Epidermal melanocyte (primary cell): ENCODE measurements at regions not wholly inside any gene's neighbourhood (a gene's known extent, or its start where the extent isn't known, plus 50 kb on each side); places are given as distances from the start of the nearest gene placed in this dataset.

Source experiments
- DNase-seq: peaks from one replicate; pipeline ENCODE4 v3.0.0; 2011; ENCODE audit warnings: low spot score; ENCODE audit not compliant: insufficient read length

DNA sequence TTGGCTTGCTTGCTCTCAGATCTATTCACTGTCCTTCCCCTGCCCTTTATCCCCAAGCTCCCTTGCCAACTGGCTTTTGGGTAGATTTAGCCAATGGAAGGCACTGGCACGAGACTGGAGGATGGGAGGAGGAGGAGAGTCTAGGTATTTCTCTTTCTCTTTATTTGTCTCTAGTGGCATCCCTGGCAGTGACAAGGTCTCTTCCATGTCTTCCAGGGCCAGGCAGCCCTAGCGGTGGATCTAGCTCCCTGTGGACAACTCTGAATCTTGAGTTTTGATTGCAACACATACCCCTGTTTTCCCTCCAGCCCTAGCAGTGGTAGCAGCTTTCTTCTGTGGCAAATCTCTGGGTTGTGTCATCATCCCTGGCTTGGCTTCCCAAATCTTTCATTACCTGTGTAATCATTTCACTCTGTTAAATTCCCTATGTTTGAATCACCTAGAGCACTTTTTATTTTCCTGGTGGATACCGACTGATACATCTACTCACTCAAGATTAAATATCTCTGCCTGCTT lies 171.1 kb upstream of the IRX6 start:
- no peak for DNase-seq

DNA sequence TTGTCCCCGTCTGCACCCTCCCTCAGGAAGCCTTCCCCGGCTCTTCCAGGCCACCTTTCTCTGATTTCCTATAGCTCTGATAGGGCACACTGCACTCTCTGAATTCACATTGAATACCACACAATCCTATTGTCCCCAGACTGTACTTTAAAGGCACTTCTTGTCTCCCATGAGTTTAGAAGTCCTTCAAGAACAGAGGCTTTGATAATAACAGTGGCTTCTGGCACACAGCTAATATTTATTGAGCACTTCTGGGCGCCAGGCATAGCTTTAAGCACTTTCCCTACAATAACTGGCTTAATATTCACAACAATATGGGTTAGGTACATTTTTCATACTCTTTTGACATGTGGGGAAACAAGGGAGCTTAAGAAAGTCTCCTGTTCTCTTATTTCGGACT lies 169.7 kb upstream of the IRX6 start:
- DNase-seq, result no peak

DNA sequence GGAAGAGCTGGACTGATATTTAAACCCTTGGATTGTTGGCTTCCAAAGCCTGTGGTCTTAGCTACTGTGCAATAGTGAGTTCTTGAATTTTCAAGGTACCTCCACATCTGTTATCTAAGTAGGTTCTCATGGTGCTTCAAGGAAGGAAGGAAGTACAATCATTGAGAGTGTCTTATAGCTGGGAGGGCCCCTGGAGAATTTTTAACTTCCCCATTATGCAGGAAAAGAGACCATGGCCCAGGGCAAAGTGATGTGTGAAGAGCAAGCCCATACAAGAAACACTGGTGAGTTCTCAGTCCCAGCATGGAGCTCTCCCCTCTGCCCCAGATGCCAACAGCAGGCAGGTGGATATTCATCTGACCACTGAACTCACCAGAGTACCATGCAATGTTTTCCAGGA lies 169.0 kb upstream of the IRX6 start:
- no peak for DNase-seq

DNA sequence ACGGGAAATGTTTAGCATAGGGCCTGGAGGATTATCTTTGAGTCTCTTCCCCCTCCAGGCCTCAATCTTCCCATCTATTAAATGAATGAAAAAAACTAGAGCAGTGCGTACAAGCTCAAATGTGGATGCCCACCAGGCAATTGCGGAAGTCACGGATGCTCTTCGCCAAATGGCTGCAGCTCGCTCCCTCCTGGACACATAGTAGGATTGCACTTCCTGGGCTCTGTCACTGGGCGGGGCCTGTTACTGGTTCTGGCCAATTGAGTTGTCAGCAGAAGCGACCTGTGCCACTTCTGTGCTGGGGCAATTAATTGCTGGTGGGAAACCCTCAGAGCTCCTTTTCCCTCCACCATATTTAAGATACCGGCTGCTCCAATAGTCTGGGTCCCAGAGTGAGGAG lies 168.2 kb upstream of the IRX6 start:
- DNase-seq, result no peak

DNA sequence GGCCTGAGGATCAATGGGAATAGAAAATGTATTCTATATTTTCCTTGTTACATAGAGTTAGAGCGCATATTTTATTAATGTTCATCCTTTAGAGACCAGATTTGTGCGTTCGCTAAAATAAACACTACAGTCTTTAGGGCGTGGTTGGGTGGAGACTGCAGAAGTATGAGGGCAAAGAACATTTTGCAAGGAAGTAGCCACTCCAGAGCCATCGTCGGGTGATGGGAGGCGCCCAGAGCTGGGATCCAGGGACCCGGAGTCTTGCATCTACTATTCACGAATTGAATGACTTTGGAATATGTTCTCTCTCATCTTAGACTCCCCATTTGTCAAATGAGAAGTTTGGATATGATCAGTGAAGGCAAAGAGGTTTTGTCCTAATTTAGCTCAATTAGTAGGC lies 154.2 kb upstream of the IRX6 start:
- no peak for DNase-seq

DNA sequence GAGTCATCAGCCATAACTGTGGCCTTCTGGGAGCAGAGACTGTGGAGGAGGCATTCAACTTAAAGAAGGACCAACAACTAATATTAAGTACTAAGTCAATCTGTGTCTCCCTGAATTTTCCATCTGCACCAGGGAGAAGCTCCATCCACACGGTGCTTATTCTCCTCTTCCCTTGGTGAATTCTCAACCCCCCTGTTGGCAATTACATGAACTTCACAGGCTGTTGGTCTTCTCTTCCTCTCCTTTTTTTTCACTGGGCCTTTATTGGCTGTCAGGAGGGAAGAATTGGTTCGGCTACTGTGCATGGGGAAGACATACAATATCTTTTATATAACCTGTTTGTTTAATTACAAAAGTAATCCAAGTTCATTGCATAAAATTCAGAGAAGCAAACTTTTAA lies 152.8 kb upstream of the IRX6 start:
- no peak for DNase-seq

DNA sequence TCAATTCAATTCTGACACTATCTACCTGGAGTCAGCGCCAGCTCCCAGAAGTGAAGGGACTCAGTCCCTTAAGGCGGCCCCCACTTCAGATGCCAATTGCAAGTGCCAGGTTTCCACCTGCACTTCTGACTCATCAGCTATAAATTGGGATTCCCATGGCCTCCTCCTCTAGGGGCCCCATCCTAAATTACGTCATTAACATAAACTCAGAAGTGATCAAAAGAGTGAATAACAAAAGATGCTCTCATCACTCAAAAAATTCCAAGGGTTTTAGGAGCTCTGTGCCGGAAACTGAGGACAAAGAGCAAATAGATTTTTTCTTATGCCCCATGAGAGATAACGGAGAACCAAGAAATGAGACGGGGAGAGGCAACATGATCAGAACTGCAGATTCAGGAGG lies 148.6 kb upstream of the IRX6 start:
- no peak for DNase-seq

DNA sequence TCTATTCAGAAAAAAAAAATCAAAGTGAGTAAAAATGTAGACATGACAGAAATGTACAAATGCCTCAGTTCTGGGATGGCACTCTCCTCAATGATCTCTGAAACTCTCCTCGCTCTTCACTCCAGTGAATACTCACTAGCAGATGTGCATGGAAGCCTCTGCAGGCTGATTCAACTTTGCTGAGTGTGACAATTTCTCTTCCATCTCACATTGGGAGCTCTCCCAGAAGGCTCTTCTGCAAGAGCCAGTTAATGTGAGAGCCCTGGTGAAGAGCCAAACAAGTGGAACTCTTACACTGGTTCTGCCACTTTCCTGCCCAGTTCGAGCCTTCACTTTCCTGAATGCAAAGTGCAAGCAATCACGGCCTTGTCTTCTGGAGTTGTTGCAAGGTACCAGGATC lies 147.1 kb upstream of the IRX6 start:
- no peak for DNase-seq

DNA sequence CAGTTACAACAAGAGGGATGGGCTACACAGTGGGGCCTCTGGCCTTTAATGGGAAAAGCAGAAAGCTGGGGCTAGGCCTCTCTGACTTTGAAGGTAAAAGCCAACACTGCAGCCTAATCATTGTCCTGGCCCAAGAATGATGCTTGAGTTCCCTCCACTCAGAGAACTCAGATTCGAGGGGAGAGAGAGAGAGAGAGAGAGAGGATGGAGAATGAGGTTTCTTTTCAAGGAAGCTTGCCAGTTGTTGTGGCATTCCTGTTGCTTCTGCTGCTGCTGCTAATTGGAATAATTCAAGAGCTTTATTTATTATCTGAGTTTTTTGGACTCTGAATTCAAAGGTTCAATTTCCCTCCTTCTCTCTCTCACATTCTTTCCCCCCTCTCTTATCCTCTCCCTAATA lies 144.6 kb upstream of the IRX6 start:
- no peak for DNase-seq

DNA sequence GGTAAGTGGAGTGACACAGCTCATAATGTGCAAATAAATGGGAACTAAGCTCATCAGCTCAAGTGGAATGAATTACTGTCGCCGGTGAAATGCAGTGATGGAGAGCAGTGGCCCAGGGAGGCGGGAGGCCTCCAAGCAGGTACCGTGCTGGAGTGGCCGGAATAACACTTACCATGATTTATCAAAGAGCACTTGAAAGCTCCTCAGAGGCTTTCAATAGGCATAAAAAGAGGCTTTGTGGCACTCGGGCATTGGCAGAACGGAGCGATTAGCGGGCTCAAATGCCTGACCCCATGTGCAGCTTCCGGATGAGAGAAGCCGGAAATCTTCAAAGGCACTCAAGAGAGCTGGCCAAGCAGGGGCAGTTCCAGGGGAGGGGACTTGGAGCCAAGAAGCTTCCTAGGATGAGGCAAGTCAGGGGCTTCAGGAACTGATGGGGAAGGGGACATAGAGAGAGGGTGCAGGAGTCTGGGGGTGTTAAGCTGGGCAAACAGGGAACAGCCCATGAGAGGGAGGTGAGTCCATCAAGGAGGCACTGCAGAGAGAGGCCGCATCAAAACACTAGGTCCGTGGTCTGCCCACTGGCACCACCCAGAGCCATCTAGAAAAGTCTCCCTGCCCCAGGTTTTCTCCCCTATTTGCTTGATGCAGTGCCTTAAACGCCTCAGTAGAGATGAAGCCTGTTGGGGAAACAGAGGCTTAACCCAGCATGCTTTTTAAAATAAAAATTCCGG lies 144.0 kb upstream of the IRX6 start:
- no peak for DNase-seq

DNA sequence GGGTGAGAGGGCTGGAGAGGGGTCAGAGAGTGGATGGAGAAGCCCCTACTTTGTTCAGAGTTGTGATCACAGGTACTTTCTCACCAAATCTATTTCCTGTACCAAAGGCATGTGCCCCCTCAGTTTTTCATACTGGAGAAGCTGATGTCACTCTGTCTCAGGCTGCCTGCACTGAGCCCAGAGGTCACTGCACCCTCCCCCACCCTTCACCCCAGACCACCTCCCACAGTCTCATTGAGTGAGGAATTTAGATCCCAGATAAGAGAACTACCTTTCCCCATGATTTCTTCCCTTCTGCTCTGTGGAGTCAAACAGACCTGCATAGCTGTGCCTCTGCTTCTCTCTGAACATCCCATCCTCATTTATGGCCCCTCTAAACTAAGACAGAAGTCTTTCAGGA lies 140.0 kb upstream of the IRX6 start:
- DNase-seq, result no peak

DNA sequence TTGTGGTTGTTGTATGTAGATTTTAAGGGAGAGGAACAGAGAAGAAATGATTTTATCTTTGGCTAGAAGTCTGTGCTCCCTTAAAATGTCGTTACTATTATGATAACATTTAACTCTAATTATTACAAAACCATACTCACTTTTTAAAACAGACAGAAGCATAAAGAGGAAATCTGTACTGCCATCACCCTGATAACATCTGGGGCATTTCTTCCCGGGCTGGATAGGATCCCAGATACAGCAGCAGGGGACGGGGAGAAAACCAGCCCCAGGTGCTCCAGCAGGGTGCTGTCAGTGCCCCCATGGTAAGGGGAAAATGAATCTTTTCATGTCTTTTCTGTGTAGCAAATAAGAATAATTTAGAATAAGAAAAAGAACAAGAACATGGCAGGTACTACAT lies 139.4 kb upstream of the IRX6 start:
- DNase-seq, result no peak

DNA sequence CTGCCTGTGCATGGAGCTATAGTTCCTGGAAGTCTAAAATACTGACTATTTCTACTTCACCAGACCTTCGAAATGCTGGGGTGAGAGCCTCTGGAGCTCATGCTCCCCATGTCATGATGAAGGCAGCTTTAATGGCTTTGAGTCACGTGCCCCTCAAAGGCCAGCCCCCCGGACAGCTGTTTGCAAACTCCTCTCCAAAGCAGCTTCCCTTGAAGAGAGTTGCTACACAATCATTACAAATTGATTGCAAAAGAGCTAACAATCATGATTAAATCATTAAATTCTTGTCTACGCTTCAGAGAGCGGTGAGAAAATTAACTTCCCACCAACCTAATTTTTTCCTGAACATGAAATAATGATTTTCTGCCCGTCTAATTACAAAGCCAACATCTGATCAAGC lies 134.8 kb upstream of the IRX6 start:
- DNase-seq, result no peak

DNA sequence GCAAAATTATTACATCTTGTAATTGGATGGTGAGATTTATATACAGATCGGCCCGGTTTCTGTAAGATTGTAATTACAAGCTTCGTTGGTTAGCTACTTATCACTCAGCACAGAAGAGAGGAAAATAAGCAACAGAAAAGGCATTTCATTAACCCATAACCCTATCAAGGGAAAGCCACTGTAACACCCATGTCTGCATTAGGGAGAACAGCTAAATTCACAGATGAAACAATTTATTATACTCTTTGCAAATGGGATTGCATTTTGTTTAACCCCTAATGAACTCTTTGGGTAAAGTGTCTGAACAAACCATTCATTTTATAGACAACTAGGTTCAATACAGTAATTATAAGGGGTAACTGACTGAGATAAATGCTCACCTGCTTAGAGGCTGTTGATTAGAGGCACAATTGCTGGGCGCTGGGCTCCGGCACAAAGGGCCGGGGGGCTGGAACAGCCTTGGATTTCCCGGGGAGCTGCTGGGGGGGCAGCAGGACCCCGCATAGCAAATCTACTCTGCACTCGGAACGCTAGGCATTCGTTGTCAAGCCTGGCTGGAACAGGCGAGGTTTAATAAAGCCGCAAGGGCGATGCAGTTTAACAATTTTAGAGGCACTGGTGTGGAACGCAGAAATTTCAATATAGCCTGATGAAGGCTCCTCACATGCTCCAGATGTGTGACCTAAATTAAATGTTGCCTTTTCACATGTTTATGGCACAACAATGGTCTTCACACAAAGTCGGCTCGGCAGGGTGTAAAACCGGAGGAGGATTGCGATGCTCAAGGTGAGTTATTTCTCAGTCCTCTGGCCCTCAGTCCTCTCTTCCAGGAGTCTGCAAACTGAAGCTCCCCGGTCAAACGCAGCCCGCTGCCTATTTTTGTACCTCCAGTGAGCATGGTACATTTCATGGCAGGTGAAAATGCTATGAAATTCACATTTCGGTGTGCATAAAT lies 134.0 kb upstream of the IRX6 start:
- DNase-seq, result no peak

DNA sequence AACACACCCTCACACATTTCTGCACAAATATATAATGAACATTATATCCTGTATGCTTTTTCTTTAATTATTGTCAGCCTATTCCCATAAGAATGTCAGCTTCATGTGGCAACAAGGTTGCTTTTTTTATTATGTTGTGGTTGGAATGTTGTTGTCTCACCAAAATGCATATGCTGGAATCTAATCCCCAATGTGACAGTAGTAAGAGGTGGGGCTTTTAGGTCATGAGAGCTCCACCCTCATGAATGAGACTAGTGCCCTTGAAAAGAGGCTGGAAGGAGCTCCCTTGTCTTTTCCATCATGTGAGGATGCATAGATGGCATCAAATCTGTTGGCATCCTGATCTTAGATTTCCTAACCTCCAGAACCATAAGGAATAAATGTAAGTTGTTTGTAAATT lies 131.3 kb upstream of the IRX6 start:
- DNase-seq, result no peak

DNA sequence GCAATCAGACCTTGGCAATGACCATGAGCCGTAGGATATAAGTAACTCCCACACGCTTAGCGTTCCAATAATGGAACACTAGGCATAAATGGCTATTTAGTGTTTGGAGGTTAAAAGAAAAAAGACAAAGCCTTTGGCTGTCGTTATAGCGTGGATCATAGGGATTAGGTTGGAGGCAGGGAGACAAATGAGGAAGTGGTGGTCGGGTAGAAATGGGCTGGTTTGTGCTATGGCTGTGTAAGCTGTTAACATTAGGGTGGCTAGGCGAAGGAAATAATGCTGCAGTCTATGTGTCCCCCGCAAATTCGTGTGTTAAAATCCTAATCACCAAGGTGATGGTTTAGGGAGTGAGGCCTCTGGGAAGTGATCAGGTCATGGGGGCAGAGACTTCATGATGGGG lies 120.4 kb upstream of the IRX6 start:
- no peak for DNase-seq

DNA sequence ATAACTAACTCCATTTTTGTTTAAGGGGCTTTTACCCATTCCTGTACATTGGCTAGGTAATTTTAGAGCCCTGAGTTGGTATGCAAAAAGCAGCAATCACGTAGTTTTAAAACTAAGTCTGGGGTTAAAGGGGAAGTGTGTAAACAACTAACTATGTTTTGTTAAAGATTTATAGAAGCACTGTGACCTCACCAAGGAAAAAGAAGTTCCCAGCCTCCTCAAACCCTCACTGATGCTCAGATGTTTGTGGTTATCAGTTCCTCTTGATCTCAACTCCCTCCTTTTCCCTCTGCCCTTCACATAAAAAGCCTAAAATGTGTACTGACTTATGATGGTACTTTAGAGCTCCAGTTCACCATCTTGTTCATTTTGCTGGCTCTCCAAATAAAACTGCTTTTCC lies 119.9 kb upstream of the IRX6 start:
- DNase-seq, result no peak

DNA sequence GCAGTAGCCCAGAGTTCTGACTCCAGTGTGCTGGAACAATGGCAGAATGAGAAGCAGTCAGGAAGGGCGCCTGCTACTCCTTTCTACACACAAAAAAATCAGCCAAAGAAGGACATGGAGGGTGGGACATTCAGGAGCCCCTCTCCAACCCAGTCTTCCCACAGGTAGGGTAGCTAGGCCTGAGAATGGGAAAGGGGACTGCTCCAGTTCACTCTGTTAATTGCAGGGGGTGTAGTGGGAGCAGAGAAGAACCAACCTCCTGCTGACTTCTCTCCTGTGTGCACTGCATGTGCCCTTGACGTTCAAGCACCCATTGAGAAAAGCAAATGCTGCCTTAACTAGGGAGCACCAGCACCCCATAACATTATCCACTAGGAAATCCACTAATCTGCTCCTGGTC lies 119.1 kb upstream of the IRX6 start:
- no peak for DNase-seq

DNA sequence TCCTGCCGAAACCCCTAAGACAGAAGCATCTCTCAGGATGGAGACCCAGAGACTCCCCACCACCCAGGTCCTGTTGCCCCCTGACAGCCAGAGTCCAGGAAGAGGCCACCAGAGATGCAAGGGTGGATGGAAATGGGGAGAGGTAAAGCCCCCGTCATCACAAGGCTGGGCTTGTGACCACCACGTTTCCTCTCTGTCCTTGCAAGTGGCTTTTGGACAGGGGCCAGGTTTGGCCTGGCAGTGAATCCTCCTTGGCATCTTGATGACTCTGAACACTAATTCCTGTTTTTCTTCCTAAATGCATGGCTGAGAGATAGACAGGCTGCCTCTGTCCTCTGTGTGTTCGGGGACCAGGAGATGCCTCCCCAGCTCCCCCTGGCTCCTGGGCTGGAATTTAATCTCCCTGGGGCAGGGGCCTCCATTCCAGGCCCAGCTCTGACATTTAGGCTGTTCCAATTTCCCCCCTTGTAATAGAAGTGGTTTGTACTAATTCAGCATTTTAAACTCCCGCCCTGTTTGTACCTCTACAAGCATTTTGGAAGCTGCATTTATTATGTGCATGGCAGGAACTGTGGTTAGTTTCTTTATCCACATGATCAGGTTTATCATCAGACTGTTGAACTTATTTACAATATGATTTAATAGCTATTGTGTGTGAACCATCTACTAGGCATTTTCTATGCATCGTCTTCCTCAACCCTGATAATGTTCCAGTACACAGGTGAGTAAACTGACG lies 116.1 kb upstream of the IRX6 start:
- no peak for DNase-seq

DNA sequence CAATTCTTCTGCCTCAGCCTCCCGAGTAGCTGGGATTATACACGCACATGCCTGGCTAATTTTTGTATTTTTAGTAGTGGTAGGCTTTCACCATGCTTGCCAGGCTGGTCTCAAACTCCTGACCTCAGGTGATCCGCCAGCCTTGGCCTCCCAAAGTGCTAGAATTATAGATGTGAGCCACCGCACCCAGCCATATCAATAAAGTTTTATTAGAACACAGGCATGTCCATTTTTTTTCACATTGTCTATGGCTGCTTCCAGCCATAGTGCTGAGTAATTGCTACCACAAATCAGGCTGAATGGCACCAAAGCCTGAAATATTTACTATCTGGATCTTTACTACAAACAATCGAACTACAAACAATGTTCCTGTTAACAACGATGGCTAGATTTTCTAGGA lies 114.4 kb upstream of the IRX6 start:
- no peak for DNase-seq

DNA sequence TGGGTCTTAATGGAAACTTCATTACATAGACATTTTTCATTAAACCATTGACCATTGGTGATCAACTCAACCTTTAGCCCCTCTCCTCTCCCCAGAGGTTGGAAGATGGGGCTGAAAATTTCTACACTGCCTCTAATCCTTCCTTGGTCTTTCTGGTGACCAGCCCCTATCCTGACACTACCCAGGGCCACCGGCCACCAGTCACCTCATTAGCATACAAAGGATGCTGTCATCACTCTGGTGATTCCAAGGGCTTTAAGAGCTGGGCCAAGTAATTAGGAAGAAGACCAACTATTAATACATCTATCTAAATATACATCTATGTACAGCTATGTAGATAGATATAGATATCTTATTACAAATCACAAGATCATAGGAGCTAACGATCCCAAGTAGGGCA lies 111.2 kb upstream of the IRX6 start:
- DNase-seq, result no peak

DNA sequence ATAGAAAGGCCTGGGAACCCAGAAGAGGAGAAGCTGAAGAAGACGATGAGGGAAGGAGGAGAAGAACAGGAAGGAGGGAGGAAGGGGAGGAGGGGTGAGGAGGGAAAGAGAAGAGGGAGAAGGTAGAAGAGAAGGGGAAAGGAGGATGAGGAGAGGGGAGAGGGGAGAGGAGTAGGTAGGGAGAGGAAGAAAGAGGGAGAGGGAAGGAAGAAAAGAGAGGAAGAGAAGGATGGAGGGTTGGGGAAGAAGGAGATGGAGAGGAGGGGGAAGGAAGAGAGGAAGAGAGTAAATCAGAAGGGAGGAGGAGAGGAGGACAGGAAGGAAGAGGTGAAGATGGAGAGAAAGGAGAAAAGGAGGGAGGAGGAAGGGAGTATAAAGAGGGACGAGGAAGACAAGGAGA lies 109.6 kb upstream of the IRX6 start:
- DNase-seq, result no peak
